ENCODE measurements at regions not wholly inside any gene's neighbourhood (a gene's known extent, or its start where the extent isn't known, plus 50 kb on each side); places are given as distances from the start of the nearest gene placed in this dataset.

GRCh38 chr2:67812682-67813081 lies 250.1 kb downstream of the C1D start:
- no peak overlapping the region for H3K4me3 ChIP-seq
- H3K4me1 ChIP-seq: no peaks in the 10 kb centered on the region
- no peaks in the 10 kb centered on the region for H3K27me3 ChIP-seq
- peaks cover 0 to 20% (median 0%) of the 10 kb centered on the region in 4 donors for H3K9me3 ChIP-seq
- H3K36me3 ChIP-seq: no peaks in the 10 kb centered on the region
- no peak overlapping the region for H3K27ac ChIP-seq
- DNase-seq (ENCODE audit: low spot score in 2 of 2): no peak
- 96 to 100% methylated on average over 1 of the region's 1 CpG for WGBS, 2 donors
- TF ChIP-seq POLR2A (IDR thresholded peaks at IDR 0.05) (no peak), EP300 (IDR thresholded peaks at IDR 0.05) (no peak), CTCF (IDR thresholded peaks at IDR 0.05) (no peak)

GRCh38 chr2:67823726-67824125 lies 239.1 kb downstream of the C1D start:
- Histone ChIP-seq H3K27me3 (no peaks in the 10 kb centered on the region), H3K36me3 (no peaks in the 10 kb centered on the region), H3K9me3 (no peaks in the 10 kb centered on the region), H3K4me3 (no peak overlapping the region), H3K4me1 (no peaks in the 10 kb centered on the region), H3K27ac (no peak overlapping the region)
- DNase-seq (ENCODE audit: low spot score in 2 of 2): no peak
- TF ChIP-seq CTCF (IDR thresholded peaks at IDR 0.05): no peak
- WGBS, 2 donors: 97% methylated on average over 8 of the region's 8 CpGs

- Histone ChIP-seq H3K36me3 (no peaks in the 10 kb centered on the region), H3K9me3 (no peaks in the 10 kb centered on the region), H3K4me1 (no peaks in the 10 kb centered on the region), H3K27ac (no peak overlapping the region), H3K4me3 (no peak overlapping the region), H3K27me3 (no peaks in the 10 kb centered on the region)
- TF ChIP-seq EP300 (IDR thresholded peaks at IDR 0.05): no peak
- no peak for TF ChIP-seq CTCF (IDR thresholded peaks at IDR 0.05)
- no peak for TF ChIP-seq POLR2A (IDR thresholded peaks at IDR 0.05)
- no peak for DNase-seq (ENCODE audit: low spot score in 2 of 2)
- 79 to 91% methylated on average over 6 of the region's 6 CpGs for WGBS, 2 donors
Observed at GRCh38 chr2:67824186-67824585, 238.6 kb downstream of the C1D start.

- H3K4me1 ChIP-seq: no peaks in the 10 kb centered on the region
- TF ChIP-seq EP300 (IDR thresholded peaks at IDR 0.05) (no peak), CTCF (IDR thresholded peaks at IDR 0.05) (no peak), POLR2A (IDR thresholded peaks at IDR 0.05) (no peak)
- no peaks in the 10 kb centered on the region for H3K27me3 ChIP-seq
- no peak overlapping the region for H3K4me3 ChIP-seq
- H3K27ac ChIP-seq: no peak overlapping the region
- WGBS, 2 donors: 10 to 15% methylated on average over 2 of the region's 2 CpGs
- no peak for DNase-seq (ENCODE audit: low spot score in 2 of 2)
- H3K9me3 ChIP-seq: no peaks in the 10 kb centered on the region
- H3K36me3 ChIP-seq: no peaks in the 10 kb centered on the region
Observed at GRCh38 chr2:67825476-67825875, 237.3 kb downstream of the C1D start.

GRCh38 chr2:67828066-67828465 lies 234.7 kb downstream of the C1D start:
- DNase-seq (ENCODE audit: low spot score in 2 of 2): no peak
- no peaks in the 10 kb centered on the region for H3K9me3 ChIP-seq
- no peaks in the 10 kb centered on the region for H3K4me1 ChIP-seq
- no peak overlapping the region for H3K4me3 ChIP-seq
- no peaks in the 10 kb centered on the region for H3K36me3 ChIP-seq
- TF ChIP-seq POLR2A (IDR thresholded peaks at IDR 0.05) (no peak), EP300 (IDR thresholded peaks at IDR 0.05) (no peak), CTCF (IDR thresholded peaks at IDR 0.05) (no peak)
- no peak overlapping the region for H3K27ac ChIP-seq
- 47 to 71% methylated on average over 2 of the region's 2 CpGs for WGBS, 2 donors
- no peaks in the 10 kb centered on the region for H3K27me3 ChIP-seq

Measured in tibial nerve (tissue), 4 donors.